ENCODE measurements at regions not wholly inside any gene's neighbourhood (a gene's known extent, or its start where the extent isn't known, plus 50 kb on each side); places are given as distances from the start of the nearest gene placed in this dataset.

GRCh38 chrX:150293311-150294013, 69.7 kb upstream of the MAMLD1 start:
- no peak for TF ChIP-seq CTCF (IDR thresholded peaks at IDR 0.05)
- no peak for TF ChIP-seq POLR2AphosphoS5 (IDR thresholded peaks at IDR 0.05)
- TF ChIP-seq EP300 (IDR thresholded peaks at IDR 0.05), result no peak
